GM19395 (cell line): ENCODE measurements at regions not wholly inside any gene's neighbourhood (a gene's known extent, or its start where the extent isn't known, plus 50 kb on each side); places are given as distances from the start of the nearest gene placed in this dataset.

Source experiments
- ATAC-seq: cut with Tn5 transposase; IDR thresholded peaks from one replicate; pipeline ENCODE4 v1.9.1; 2021; ENCODE audit warnings: mild to moderate bottlenecking, moderate library complexity; ENCODE audit not compliant: unreplicated experiment

DNA sequence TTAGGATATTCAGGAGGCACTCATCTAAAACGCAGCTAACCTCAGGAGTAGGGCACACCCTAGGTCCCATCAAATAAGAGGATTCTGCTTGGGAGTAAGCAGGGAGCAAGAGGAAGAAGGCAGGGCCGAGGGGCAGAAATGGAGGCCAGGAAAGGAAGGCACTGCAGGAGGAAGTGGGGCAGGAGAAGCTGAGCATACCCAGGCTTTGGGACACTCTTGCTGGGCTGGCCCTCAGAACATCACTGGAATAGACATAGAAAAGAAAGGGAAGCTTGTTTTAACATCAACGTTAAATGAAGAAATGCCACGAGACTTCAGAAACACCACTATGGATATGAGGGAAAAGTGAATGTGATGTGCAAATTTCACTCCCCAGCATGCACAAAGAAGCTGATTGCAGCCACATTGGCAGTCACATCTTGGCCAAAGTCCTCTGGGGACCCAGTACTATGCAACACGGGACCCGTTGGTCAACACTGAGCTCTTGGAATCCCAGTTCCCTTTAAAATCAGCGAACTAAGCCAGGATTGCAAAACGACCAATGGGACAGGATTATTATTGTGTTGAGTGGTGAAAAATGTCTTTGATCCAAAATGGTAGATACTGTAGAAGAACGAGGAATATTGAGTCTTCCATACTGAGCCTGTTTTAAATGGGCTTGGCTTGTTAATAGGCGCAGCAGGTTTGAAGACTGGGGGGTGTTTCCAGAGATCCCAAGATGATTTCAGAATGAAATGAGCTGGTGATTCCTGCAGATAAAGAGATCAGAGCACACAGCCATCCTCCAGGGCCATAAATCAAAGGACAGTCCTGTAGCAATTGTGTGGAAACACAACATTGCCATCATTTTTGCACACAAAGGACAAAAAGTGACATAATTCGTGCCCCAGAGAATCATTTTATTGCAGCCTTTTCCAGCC, 152.4 kb downstream of the TOMM20 start:
- no peak for ATAC-seq

DNA sequence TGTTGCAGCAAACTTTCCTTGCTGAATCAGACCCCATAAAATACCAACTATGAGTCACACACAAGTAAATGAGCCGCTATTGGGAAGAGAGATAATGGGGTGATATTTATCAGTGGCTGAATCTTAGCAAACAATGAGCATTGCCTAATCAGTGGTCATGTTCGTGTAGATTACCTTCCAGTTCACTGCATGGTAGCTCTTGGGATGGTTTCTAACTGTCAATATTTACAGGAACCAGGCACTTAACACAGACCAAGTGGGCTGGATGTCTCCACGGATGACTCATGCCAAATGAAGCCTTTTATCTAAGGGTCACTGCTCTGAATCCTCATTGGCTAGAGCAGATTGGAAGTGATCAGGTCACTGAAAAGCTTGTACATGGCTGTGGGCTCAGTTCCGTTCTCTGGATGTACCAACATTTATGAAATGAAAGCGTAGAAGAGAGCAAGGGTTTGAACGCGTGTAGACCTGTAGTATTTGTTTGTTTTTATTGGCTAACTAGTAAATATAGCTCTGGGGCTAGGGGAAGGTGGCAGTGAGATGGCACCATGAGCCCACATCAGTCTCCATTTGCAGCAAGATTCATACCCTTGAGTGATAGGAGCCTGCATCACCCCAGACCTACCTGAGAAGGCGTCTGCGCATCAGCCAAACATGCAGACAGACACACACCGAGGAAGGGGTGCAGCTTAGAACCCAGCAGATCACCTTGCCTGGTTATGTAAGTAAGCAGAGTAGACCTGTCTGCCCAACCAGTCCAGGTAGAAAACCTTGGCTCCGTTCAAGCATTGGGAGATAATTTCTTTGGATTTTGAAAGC, 153.3 kb downstream of the TOMM20 start:
- no peak for ATAC-seq

DNA sequence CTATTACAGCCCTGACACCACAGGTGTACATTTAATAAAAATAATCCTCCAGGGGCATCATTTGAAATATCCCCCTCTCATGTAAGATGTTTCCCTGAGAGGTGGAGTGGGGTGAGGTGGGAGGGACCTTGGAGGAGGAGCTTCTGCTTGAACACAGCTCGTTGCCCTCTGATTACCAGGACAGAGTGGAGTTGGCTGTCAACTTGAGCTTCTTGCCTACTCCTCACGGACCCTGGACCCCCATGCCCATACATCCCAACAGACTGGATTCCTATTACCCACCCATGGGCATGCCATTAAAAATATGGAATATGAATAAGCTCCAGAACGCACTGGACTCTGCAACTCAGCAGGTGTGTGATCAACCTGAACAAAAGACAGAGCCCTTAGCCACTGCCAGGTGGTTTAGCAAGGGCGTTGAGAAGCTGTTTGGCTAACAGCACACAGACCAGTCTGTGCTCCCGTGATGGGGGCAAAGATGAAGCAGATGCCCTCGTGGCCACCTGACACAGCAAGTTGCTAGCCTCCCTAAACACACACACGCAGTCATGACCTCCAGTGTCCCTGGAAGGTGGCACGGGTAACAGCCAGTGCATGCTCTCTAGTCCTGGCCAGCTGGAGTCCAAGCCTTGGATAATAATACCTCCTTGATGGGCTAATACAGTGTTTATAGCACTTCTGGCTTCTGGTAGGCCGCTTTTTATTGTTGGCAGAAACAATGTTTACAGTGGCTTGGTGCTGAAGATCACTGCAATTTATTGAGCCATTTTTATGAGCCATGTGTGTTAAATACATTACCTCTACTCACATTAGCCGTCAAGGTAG, 155.0 kb downstream of the TOMM20 start:
- ATAC-seq: no peak

DNA sequence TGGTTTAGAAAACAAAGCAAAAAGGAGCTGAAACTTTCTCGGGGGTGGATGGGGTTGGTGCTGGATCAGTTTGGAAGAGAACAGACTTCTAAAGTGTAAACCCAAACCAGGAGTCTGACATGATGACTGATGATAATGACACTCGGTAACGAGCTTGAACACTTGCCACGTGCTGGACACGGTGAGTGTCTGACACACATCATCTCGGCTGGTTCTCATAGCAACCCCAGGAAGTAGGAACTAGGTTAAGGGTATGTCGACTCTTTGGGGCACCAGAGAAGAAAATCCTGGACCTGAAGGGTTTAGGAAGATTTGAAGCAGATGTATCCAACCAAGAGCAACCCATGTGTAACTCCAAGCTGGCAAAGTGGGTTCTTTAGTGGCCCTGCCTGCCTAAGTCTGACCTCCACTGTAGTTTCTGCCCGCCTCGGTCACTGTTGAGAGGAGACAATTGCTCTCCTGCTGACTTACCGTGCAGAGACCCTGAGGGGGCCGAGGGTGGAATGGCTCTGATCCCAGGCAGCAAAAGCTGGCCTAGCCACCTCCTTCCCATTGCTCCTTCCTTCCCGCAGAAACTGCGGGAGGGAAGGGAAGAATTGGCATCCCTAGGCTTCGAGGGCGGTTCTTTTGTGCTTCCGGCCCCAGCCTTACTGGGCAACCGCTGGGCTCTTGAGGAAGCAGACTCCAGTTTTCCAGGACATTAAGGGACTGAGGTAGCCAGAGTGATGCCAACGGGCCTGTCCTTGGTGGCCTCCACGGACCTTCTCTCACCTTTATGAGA, 156.0 kb downstream of the TOMM20 start:
- ATAC-seq: peak; percentile 11

DNA sequence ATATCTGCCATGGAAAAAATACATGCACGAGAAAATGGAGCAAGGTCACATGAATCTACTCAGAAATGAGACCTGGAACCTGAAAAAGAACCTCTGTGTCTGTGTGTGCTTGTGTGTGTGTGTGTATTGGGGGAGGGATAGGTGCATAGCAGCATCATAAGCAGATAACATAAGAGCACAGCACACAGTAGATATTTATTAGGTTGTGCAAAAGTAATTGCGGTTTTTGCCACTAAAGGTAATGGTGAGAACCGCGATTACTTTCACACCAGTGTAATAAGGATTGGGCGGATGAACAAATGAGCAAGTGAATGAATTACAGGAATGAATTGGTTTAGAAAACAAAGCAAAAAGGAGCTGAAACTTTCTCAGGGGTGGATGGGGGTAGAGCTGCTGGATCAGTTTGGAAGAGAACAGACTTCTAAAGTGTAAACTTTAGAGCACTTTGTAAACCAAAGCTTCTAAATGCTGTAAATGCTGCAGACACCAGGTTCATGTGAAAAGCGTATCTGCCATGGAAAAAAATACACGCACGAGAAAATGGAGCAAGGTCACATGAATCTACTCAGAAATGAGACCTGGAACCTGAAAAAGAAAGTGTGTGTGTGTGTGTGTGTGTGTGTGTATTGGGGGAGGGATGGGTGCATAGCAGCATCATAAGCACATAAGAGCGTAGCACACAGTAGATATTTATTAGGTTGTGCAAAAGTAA, 156.9 kb downstream of the TOMM20 start:
- ATAC-seq: peak; percentile 49

DNA sequence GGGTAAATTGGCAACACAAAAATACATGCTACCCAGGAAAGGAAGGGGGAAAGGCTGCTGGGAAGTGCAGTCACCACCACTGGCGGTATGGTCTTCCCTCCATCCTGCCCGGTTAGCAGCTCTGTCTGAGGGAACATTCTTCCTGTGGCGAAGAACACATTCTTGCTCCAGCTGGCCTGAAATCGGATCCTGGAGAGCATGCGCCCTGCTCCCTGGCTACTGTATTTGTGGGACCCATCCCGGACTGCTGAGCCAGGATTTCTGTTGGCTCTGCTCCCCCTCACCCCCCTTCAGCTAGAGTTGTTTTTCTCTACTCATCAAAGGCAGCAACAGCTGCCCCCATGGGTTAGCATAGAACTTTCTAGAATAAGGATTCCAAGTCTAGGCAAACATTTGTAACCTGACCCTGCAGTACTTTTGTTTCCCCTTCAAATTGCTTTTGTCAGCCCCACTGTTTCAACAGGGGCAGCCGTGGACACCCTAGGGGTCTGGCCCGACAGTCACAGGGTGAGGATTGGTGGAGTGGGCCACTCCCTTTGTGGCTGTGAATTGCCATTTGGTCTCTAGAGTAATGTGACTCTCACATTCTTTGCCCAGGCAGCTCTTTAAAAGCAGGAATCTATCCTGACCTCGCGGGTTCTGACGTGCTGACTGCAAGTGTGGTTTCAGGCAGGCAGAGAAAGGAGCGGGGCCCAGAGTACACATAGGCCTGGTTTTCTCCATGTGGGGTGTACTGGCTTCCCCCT, 157.7 kb downstream of the TOMM20 start:
- ATAC-seq: peak; percentile 42

DNA sequence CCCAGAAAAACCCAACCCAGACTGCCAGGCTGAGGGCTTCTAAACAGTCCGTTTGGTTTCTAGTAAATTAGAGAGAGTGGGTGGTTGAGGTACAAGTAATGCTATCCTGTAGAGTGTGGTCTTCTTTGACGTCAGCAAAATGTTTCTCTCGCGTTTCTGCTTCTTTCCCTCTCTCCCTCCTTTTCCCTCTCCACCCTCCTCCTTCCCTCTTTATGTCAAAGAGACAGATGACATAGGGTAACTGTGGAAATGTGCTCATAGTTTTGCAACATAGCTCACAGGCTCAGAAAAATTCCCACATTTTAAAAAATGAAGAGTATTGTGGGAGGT, 158.3 kb downstream of the TOMM20 start:
- ATAC-seq: no peak

DNA sequence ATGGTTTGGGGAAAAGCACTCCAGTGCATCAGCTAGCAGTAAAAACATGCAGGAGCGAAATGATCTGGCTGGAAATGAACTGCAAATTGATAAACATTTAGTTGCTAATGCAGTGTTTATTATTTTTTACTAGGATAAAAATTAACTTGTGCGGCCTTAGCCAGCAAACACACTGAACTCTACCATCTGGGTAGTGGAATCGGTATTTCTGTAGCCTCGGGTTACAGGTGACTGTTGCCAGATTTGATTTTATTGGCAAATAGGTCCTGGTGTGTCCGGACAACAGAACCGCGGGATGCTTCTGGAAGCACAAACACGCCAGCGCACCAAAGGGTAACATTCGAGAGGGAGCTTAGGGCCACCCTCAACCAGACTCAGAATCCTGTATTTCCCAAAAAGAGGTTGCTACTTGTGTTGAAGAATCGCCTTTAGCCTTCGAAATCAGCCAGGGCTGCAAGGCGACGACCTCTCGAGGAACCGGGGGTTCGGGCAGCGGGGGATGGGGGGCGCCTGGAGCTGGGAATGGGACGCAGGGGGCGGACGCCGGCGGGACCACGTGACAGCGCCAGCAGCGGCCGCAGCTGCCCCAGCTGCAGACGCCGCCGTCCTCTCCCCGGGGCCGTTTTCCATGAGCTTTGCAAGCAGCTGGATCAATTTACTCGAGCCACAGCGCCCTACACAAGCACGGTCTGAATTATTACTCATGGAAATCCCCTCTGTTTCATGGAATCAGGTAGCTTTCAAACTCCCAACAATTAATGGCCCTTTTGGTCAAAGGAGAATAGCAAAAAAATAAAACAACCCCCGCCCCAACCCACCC, 158.8 kb downstream of the TOMM20 start:
- ATAC-seq: no peak

DNA sequence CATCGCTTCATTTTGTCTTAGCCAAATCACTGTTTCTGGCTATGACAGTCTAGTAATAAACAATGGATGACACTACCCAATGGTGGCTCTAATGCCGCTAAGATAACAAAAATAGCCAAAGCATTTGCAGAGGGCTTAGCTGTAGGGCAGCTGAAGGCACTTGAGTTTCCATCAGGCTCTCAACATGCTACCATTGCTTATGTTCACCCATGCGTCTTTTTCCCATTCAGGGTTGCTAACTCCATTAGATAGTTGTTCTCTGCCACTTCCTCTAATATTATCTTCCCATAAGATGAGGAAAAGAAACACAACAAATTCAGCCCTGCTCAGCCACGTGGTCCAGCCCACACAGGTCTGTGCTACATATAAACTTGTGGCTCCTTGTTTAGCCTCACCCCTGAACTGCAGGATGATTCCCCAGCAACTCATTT, 159.6 kb downstream of the TOMM20 start:
- no peak for ATAC-seq

DNA sequence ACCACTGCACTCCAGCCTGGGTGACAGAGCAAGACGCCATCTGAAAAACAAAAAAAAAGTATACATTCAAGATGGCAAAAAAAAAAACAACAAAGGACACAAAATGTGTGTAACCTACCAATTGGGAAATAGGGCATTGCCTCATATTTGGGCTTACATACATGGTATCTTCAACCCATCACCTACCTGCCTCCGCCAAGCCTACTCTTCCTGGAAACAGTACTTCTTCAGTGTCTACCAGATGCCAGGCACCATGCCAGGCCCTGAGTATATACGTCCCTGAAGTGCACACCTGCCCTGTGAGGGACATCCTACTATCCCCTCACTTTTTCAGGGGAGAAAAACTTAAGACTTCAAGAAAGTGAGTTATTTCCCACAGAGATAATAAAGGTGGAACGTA, 160.2 kb downstream of the TOMM20 start:
- ATAC-seq: no peak

DNA sequence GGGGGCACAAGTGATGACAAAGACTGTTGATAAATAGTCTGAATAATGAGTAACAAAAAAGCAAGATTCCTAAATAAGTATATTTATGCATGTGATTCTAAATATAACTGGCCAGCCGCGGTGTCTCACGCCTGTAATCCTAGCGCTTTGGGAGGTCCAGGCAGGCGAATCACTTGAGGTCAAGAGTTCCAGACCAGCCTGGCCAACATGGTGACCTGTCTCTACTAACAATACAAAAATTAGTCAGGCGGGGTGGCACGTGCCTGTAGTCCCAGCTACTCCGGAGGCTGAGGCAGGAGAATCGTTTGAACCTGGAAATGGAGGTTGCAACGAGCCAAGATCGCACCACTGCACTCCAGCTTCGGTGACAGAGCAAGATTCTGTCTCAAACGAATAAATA, 161.5 kb downstream of the TOMM20 start:
- ATAC-seq: no peak

DNA sequence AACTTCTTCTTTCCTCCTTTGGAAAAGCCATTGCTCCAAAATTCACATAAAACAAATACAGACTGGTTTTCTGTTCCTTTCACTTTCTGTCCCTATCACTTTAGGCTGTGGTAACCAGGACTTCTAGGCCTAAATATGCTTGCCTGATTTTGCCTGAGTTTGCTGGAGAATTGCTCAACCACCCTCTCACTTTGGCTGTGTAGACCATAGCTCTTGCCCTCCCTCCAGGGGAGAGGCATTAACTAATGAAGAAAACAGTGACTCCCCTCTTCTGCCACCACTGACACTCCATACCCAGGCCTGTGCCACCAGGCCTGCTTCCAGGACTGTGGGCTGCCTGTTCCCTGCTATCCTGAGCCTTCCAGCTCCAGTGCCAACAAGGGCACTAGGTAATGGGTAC, 163.5 kb downstream of the TOMM20 start:
- no peak for ATAC-seq

DNA sequence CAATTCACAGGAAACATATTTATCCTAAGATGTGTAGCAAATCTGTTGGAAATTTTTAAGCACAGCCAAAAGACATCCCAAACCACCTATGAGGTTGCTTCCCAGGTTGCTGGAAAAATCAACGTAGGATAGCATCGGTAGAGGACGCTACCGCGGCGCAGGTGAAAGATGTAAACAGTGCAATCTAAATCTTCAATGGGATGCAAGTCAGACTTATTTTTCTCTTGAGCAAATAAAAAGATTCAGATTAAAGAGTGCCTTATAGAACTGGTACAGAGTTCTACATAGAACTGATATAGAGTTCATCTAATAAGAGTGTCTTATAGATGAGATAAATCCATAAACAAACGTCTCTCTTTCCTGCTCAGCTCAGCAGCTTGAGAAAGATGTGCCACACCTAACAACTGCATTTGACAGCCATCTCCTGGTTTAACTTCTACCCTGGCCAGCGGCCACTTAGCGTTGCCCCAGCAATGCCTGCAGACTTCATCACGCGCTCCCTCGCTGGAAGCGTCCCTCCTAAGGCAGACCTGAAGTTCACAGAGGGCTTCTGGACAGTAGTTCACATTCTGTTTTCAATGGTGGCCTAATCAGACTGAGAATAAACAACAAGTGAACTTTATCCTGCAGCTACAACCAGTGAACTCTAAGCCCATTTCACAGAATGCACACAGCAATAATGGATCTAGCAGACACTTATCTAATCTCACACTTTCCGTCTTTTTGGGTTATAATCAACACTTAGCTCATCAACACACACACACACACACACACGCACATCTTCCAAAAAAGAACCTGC, 164.5 kb downstream of the TOMM20 start:
- ATAC-seq: no peak

DNA sequence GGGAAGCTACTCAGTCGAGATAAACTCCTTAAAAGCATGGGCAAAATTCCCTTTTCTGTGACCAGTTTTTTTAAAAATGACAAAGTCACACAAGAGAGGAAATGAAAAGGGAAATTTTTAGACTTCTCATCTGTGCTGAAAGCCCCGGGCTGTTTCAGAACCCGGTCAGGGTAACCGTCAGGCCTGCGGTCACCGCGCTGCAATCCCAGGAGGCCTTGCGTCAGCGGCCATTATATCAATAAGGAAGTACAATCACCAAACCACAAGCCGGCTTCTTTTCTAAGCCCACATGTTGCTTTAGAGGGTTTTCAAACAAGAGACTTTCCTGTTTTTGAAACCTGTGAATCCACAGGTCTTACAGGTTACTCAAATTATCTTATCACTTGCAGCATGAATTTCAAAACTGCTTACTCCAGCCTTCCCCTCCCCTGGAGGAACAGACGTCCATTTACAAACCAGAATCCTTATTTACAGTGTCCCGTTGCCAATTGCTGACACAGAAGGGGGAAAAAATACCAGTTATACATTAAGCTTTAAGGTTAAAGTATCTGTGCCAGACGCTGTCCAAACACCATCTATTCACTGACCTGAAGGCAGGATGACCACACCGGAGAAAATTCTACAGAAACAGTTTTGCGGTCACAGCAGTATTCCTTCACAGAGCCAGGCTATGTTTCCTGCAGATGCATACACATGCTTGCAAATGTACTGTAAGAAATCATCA, 165.3 kb downstream of the TOMM20 start:
- peak; percentile 87 for ATAC-seq

DNA sequence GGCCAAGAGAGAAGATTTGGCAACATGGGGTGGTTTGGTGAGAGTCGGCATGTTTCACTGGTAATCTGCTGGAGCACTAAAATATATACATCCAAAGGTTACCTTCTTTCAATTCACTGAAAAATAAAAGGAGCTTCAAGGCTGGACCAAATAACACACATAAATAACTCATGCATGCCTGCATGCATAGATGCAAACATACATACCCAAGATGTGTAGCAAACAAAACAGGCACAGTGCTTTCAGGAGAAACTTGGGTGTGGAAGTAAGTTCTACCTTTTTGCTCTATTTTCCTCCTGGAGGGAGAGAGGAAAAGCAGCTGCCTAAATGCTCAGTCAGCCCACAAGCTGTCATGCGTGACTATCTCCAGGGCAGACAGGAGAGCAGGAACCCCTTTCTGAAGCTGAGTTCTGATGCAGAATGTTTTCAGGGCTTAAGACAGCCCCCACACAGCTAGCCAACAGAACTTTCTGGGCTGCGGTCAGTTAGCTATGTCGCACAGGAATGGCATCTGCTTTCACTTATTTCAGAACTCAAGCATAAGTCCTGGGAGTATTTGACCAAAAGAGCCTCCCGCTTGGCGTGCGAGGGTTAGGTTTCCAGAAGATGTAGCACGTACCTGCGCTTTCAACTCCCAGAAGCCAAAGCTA, 166.2 kb downstream of the TOMM20 start:
- peak; percentile 51 for ATAC-seq
